Upper lobe of left lung (tissue), 6 donors: ENCODE measurements at regions not wholly inside any gene's neighbourhood (a gene's known extent, or its start where the extent isn't known, plus 50 kb on each side); places are given as distances from the start of the nearest gene placed in this dataset.

Experiments
- ATAC-seq, 2 donors: fragments of 200-7000 bp; cut with Tn5 transposase; one replicate each; pipeline ENCODE4 v1.9.1; 2022; ENCODE audit warnings: mild to moderate bottlenecking in 2 of 2, moderate library complexity in 2 of 2; ENCODE audit not compliant: low FRiP score in 2 of 2
- DNase-seq, 2 donors: peaks; one replicate each; pipeline ENCODE4 v3.0.0-alpha.2; 2019 to 2020
- H3K27ac ChIP-seq, 4 donors: fragments of 200-600 bp; sonication (generic); one replicate each; pipeline ENCODE4 v1.5.1; 2016 to 2019
- H3K27me3 ChIP-seq, 4 donors: fragments of 200-600 bp; sonication (generic); one replicate each; pipeline ENCODE4 v1.5.1; 2017 to 2019
- H3K36me3 ChIP-seq, 4 donors: fragments of 200-600 bp; sonication (generic); one replicate each; pipeline ENCODE4 v1.5.1; 2016 to 2019
- H3K4me1 ChIP-seq, 4 donors: fragments of 200-600 bp; sonication (generic); one replicate each; pipeline ENCODE4 v1.5.1; 2018 to 2019
- H3K4me3 ChIP-seq, 4 donors: fragments of 200-600 bp; sonication (generic); one replicate each; pipeline ENCODE4 v1.5.1; 2017 to 2019; ENCODE audit warnings: mild to moderate bottlenecking in 2 of 4, moderate library complexity in 1 of 4
- H3K9me3 ChIP-seq, 4 donors: fragments of 200-600 bp; sonication (generic); one replicate each; pipeline ENCODE4 v1.5.1; 2018 to 2019
- EP300 ChIP-seq, 4 donors: sonication (generic); formaldehyde crosslinking; IDR thresholded peaks; one replicate each; pipeline ENCODE4 v1.5.1; 2017; ENCODE audit warnings: antibody characterized with exemption in 4 of 4, control low read depth in 2 of 4
- POLR2A ChIP-seq, 4 donors: fragments of 450-650 bp; IDR thresholded peaks; one replicate each; pipeline ENCODE4 v1.5.1; 2016 to 2017; ENCODE audit warnings: antibody characterized with exemption in 4 of 4, mild to moderate bottlenecking in 2 of 4
- POLR2AphosphoS5 ChIP-seq, 2 donors: sonication (generic); formaldehyde crosslinking; IDR thresholded peaks; one replicate each; pipeline ENCODE4 v1.5.1; 2017; ENCODE audit warnings: antibody characterized with exemption in 2 of 2
- WGBS, 2 donors: methylation state at CpG; one replicate each; pipeline ENCODE4 v1.1.5; 2017 to 2018; 5-methylcytosine and 5-hydroxymethylcytosine counted together
- TF ChIP-seq, protein P1 (sequence below), 6 experiments: fragments of 450-650 bp in 4 of 6; fragments of 200-600 bp in 2 of 6; sonication (generic) in 2 of 6; IDR thresholded peaks; one replicate each; pipeline ENCODE4 v1.5.1; 2016 to 2019; ENCODE audit warnings: antibody characterized with exemption in 6 of 6
- donor health status: DM: no; HTN: no; CAD: no; lungs with moderate emphysema.
- donor health status: DM: no; HTN: yes; CAD: no; lungs with severe emphysema.

DNA sequence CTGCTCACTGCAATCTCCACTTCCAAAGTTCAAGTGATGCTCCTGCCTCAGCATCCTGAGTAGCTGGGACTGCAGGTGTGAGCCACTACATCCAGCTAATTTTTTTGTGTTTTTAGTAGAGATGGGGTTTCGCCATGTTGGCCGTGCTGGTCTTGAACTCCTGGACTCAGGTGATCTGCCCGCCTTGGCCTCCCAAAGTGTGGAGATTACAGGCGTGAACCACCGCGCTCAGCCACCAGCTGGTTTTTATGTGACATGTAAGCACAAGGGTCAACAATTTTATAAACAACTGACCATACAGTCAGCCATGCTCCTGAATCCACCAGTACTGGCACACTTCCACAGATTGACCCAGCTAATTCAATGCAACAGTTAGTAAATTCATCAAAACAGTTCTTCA is 526.3 kb upstream of the LRRC4C start:
- DNase-seq (no peak), ATAC-seq (no peak)
- no peaks in the 10 kb centered on the region for H3K4me1 ChIP-seq
- no peaks in the 10 kb centered on the region for H3K36me3 ChIP-seq
- 96 to 100% methylated on average over 4 to 6 of the region's 6 CpGs for WGBS, 2 donors
- TF ChIP-seq POLR2AphosphoS5 (IDR thresholded peaks at IDR 0.05): no peak
- TF ChIP-seq EP300 (IDR thresholded peaks at IDR 0.05): no peak
- TF ChIP-seq POLR2A (IDR thresholded peaks at IDR 0.05): no peak
- TF ChIP-seq, protein P1, sequence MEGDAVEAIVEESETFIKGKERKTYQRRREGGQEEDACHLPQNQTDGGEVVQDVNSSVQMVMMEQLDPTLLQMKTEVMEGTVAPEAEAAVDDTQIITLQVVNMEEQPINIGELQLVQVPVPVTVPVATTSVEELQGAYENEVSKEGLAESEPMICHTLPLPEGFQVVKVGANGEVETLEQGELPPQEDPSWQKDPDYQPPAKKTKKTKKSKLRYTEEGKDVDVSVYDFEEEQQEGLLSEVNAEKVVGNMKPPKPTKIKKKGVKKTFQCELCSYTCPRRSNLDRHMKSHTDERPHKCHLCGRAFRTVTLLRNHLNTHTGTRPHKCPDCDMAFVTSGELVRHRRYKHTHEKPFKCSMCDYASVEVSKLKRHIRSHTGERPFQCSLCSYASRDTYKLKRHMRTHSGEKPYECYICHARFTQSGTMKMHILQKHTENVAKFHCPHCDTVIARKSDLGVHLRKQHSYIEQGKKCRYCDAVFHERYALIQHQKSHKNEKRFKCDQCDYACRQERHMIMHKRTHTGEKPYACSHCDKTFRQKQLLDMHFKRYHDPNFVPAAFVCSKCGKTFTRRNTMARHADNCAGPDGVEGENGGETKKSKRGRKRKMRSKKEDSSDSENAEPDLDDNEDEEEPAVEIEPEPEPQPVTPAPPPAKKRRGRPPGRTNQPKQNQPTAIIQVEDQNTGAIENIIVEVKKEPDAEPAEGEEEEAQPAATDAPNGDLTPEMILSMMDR (IDR thresholded peaks at IDR 0.05): no peak
- no peak overlapping the region for H3K4me3 ChIP-seq
- no peaks in the 10 kb centered on the region for H3K27me3 ChIP-seq
- H3K9me3 ChIP-seq: no peaks in the 10 kb centered on the region
- H3K27ac ChIP-seq: no peak overlapping the region

DNA sequence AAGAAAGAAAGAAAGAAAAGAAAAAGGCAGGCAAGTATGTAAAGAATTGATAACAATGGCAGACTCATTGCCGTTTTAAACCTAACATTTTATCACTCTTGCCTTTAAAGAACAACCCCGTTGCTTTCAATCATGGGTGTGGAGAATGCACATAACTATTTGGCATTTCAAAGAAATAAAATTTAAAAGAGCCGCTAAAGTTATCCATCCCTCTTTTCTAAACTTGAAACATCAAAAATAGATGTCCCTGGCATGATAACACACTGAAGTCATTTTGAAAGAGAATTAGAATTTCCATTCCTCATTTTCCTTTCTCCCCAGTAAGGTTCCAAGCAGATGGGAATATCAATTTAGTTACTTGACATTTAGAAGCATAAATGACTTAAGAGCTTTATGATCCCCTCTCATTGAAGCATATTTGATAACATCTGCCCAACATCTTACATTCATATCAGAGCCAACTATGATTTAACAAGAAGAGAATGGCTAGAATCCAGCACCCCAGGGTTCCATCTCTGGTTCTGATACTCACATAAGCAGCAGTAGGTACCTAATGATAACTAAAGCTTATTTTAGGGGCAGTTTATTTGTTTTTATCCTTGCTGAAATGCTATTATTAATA is 529.6 kb upstream of the LRRC4C start:
- 79% methylated on average over 3 of the region's 3 CpGs for WGBS, 2 donors
- no peaks in the 10 kb centered on the region for H3K27me3 ChIP-seq
- H3K36me3 ChIP-seq: no peaks in the 10 kb centered on the region
- no peaks in the 10 kb centered on the region for H3K4me1 ChIP-seq
- DNase-seq (no peak), ATAC-seq (no peak)
- no peak overlapping the region for H3K4me3 ChIP-seq
- TF ChIP-seq POLR2AphosphoS5 (IDR thresholded peaks at IDR 0.05): no peak
- TF ChIP-seq EP300 (IDR thresholded peaks at IDR 0.05): no peak
- TF ChIP-seq, protein P1 (IDR thresholded peaks at IDR 0.05): no peak
- TF ChIP-seq POLR2A (IDR thresholded peaks at IDR 0.05): no peak
- no peaks in the 10 kb centered on the region for H3K9me3 ChIP-seq
- no peak overlapping the region for H3K27ac ChIP-seq

DNA sequence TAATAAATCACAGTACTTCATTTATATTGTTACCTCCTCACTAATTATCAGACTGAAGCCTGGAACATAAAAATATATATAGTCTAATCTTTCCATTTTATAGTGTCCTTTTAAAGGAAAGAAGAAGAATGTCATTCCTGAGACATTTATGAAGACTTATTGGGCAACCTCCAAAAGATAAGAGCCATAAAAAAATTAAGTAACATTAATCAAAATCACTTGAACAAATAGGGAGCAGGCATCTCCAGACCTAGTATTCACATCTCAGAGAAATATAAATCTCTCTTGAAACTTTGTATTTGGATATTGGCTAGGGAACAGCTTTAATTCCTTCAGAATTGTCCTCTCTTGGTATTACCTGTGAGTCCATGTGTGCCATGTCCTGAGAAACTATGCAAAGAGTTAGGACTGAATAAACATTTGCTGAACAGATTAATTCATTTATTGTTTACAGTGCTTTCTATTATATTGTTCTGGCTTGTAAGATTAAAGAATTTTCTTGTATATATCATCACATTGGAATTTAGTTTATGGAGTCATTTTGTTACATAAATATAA is 530.5 kb upstream of the LRRC4C start:
- Histone ChIP-seq H3K4me3 (no peak overlapping the region), H3K27ac (no peak overlapping the region), H3K9me3 (no peaks in the 10 kb centered on the region), H3K4me1 (no peaks in the 10 kb centered on the region), H3K36me3 (no peaks in the 10 kb centered on the region), H3K27me3 (no peaks in the 10 kb centered on the region)
- DNase-seq (no peak), ATAC-seq (no peak)
- TF ChIP-seq EP300 (IDR thresholded peaks at IDR 0.05) (no peak), POLR2AphosphoS5 (IDR thresholded peaks at IDR 0.05) (no peak), POLR2A (IDR thresholded peaks at IDR 0.05) (no peak)
- TF ChIP-seq, protein P1 (IDR thresholded peaks at IDR 0.05): no peak

DNA sequence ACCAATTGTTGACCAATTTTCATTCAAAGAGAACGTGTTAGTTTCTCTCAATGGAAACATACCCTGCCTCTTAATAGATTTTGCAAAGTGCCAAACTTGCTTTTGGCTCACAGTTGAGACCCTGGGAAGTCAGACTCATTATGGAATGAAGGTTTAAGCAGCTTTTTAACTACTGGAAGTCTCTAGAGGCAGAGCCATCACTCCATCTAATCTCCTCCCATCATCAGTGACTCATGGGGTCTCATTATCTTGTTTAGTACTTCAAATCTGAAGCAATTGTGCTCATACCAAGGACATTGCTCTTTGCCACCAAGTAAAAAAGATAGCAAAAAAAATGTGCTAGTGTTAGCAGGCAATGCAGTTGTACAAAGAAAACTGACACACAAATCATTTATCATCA is 537.1 kb upstream of the LRRC4C start:
- no peaks in the 10 kb centered on the region for H3K36me3 ChIP-seq
- TF ChIP-seq, protein P1 (IDR thresholded peaks at IDR 0.05): no peak
- TF ChIP-seq POLR2A (IDR thresholded peaks at IDR 0.05) (no peak), EP300 (IDR thresholded peaks at IDR 0.05) (no peak), POLR2AphosphoS5 (IDR thresholded peaks at IDR 0.05) (no peak)
- H3K27me3 ChIP-seq: no peaks in the 10 kb centered on the region
- H3K27ac ChIP-seq: no peak overlapping the region
- DNase-seq (no peak), ATAC-seq (no peak)
- H3K4me3 ChIP-seq: no peak overlapping the region
- H3K4me1 ChIP-seq: no peaks in the 10 kb centered on the region
- 60 to 70% methylated on average over 1 of the region's 1 CpG for WGBS, 2 donors
- H3K9me3 ChIP-seq: no peaks in the 10 kb centered on the region

DNA sequence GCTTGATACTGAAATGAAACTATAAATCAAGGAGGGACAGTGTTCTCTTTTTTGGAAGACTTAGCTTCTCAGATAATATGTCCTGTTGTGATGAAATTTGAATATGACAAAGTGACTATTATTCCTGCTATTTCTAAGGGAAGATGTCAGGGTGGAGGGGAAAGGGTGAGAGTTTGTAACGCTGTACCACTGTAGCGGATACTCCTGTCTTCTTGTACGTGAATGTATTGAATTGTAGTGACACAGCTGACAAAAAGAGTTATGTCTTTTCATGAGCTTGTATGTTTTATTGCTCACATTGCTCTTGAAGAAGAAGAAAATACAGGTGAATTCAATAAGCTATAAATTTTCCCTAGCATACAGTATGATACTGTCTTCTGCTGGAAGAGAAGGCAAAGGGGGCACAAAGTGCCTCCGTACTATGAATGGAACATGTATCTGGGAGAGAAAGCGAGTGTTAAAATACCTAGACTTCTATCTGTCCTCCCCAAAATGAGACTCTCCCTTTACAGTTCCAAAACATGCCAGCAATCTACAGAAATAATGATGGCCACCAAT is 538.5 kb upstream of the LRRC4C start:
- DNase-seq: no peak
- H3K4me3 ChIP-seq: no peak overlapping the region

More for the DNA sequence above, 538.5 kb upstream of the LRRC4C start:
- Histone ChIP-seq H3K36me3 (no peaks in the 10 kb centered on the region), H3K4me1 (no peaks in the 10 kb centered on the region), H3K27me3 (no peaks in the 10 kb centered on the region), H3K27ac (no peak overlapping the region), H3K9me3 (no peaks in the 10 kb centered on the region)
- TF ChIP-seq EP300 (IDR thresholded peaks at IDR 0.05) (no peak), POLR2AphosphoS5 (IDR thresholded peaks at IDR 0.05) (no peak), POLR2A (IDR thresholded peaks at IDR 0.05) (no peak)
- TF ChIP-seq, protein P1 (IDR thresholded peaks at IDR 0.05): no peak
- WGBS, 2 donors: 83 to 93% methylated on average over 5 of the region's 5 CpGs
- ATAC-seq: no peak
